ENCODE measurements at regions not wholly inside any gene's neighbourhood (a gene's known extent, or its start where the extent isn't known, plus 50 kb on each side); places are given as distances from the start of the nearest gene placed in this dataset.

DNA sequence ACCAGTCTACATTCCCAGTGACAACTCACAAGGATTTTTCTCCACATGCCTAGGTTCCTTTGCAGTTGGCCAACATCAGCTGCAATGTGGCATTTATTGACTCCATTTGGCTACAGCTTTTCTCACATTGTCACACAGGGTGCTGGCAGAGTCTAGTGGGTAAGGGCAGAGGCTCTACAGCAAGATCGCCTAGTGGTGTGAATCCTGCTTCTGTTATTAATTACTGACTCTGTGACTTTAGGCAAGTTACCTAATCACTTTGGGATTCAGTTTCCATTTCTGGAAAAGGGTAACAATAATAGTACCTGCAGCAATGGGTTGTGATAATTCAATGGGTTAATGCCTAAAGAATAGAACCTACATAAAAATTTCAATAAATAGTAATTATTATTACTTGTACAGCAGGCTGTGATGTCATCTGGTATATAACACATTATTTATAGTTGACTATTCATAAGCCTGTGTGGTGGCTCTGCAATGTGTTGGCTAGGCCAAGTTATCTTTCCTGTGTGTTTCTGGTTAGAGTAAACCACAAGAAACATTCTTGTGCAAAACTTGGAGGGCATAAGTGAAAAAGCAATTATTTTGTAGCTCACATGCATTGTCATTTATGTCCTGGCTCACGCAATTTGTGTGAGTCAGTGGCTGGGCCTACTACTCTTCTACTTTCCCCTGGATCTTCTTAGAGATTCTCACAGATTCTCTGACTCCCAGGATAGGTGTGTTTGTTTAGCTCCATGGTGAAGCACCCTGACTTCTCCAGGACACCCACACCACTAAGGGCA lies 59.5 kb downstream of the PTGS2 start:
- DNase-seq (peak; percentile 31), ATAC-seq (peak; percentile 61)
- peak overlapping the region; percentile 64 for H3K27ac Mint-ChIP-seq
- H3K36me3 Mint-ChIP-seq (ENCODE audit: low read depth): no peaks in the 10 kb centered on the region
- POLR2A ChIA-PET: no interaction called here
- H3K27me3 Mint-ChIP-seq (ENCODE audit: low read depth): peaks cover 8% of the 10 kb centered on the region
- CTCF ChIA-PET: no interaction called here
- H3K9me3 Mint-ChIP-seq (ENCODE audit: insufficient read depth): no peaks in the 10 kb centered on the region
- H3K4me3 Mint-ChIP-seq: no peak overlapping the region
- H3K4me1 Mint-ChIP-seq (ENCODE audit: low read depth): peaks cover 35% of the 10 kb centered on the region

DNA sequence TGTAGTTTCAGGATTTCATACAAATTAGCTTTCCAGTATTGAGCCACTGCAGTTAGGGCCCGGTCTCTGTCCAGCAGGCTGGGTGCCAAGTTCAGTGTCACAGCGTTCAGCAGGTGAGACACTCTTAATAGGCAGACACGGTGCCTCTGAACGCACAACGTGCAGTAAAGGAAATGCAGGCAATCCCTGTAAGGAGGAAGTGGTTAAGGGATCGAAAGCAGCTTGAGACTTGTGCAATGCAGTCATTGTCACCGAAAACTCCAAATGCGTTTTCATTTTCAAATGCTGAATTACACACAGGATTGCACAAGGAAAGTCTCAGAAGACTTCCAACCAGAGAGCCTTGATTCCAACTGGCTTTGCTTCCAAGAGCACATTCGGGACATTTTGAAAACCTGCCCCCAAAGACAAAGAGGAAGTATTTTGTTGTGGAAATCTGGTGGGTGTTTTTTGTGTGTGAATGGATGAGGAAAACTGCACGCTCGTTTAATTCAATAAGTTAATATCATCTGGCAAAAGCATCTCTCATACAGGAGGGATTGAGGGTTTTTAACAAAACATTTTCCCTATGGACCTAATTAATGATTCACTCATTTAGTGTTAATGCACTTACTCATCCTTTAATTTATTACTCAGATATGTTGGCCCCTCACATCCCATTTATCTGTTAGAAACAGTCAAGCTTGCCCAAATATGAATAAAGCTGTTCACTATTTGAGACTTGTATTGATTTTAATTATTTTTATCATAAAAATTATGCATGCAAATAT lies 61.6 kb downstream of the PTGS2 start:
- peak; percentile 71 for DNase-seq
- ChIA-PET CTCF (interaction anchor here (1.0 kb wide), 1 partner anchor 12 kb away, joined by 3 read pairs; no protein-coding TSS in a partner anchor), POLR2A (interaction anchor here (0.6 kb wide), 1 partner anchor 10 kb away, joined by 3 read pairs; no protein-coding TSS in a partner anchor)
- peaks cover 6% of the 10 kb centered on the region for H3K27me3 Mint-ChIP-seq (ENCODE audit: low read depth)
- H3K4me1 Mint-ChIP-seq (ENCODE audit: low read depth): peaks cover 53% of the 10 kb centered on the region
- no peaks in the 10 kb centered on the region for H3K36me3 Mint-ChIP-seq (ENCODE audit: low read depth)
- ATAC-seq: peak; percentile 94
- H3K9me3 Mint-ChIP-seq (ENCODE audit: insufficient read depth): no peaks in the 10 kb centered on the region
- peak overlapping the region; percentile 74 for H3K4me3 Mint-ChIP-seq
- peak overlapping the region; percentile 76 for H3K27ac Mint-ChIP-seq

DNA sequence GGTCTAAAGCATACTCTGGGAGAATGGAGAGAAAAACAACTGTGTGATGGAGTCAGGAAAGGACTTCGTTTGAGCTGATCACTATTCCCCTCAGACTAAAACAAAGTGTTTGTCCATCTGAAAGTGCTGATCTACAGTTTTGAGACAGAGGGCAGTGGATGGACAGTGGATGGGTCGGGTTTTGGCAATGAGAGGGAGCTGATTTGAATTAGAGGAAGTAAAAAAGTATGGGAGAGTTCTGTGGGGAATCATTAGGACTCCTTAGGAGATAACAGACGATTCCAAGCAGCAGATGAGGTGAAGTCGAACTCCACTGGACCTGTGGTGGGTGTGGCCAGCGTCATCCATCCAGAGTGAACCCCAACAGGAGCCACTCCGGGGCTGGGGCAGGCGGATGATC lies 62.3 kb downstream of the PTGS2 start:
- no peak for DNase-seq
- Mint-ChIP-seq H3K4me1 (ENCODE audit: low read depth) (peaks cover 54% of the 10 kb centered on the region), H3K9me3 (ENCODE audit: insufficient read depth) (no peaks in the 10 kb centered on the region), H3K36me3 (ENCODE audit: low read depth) (no peaks in the 10 kb centered on the region), H3K27me3 (ENCODE audit: low read depth) (peaks cover 4% of the 10 kb centered on the region), H3K4me3 (peak overlapping the region; percentile 48), H3K27ac (peak overlapping the region; percentile 51)
- POLR2A ChIA-PET: no interaction called here
- ATAC-seq: no peak
- CTCF ChIA-PET: no interaction called here

DNA sequence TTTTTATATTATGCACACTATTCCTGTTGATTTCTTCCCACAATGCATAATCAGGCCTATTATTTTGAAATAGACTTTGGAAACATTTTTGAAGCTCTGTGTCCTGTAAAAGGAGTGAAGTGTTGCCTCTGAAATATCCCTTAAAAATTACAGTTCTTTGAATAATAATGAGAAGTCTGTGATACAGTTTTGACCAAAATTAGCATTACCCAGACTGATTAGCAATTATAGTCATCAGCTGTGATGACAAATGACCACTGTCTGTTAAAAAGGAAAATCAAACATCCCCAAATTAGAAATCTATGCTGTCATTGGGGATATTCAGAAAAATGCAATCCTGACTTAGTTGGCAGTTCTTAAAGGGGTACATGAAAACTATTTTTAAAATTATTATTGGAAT lies 63.7 kb downstream of the PTGS2 start:
- Mint-ChIP-seq H3K9me3 (ENCODE audit: insufficient read depth) (no peaks in the 10 kb centered on the region), H3K4me1 (ENCODE audit: low read depth) (peaks cover 51% of the 10 kb centered on the region), H3K27ac (no peak overlapping the region), H3K36me3 (ENCODE audit: low read depth) (peaks cover 2% of the 10 kb centered on the region), H3K27me3 (ENCODE audit: low read depth) (peaks cover 6% of the 10 kb centered on the region), H3K4me3 (no peak overlapping the region)
- DNase-seq (no peak), ATAC-seq (no peak)
- ChIA-PET POLR2A (no interaction called here), CTCF (no interaction called here)

DNA sequence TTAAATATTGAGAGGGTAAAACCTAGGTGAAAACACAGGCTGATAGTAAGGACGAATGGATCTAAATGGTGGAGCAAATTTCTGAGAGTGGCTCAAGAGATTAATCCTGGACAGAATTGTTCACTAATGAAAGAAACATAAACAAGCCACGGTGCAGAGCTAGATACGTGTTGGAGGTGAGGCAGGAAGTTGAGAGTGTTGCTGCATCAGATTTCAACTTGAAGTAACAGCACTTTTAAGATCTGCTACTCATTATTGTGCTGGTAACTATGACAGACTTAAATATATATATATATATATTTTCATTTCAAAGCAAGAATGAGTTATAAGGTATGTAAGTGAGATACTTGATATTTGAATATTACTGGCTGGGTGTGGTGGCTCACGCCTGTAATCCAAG lies 64.9 kb downstream of the PTGS2 start:
- H3K4me1 Mint-ChIP-seq (ENCODE audit: low read depth): peaks cover 42% of the 10 kb centered on the region
- ATAC-seq (peak; percentile 47), DNase-seq (no peak)
- ChIA-PET POLR2A (no interaction called here), CTCF (interaction anchor here (1.0 to 1.4 kb wide), 2 partner anchors 9 to 240 kb away, joined by 4 to 5 read pairs; partner anchors contain the start of gene TPR)
- H3K27ac Mint-ChIP-seq: peak overlapping the region; percentile 48
- H3K27me3 Mint-ChIP-seq (ENCODE audit: low read depth): peaks cover 11% of the 10 kb centered on the region
- H3K4me3 Mint-ChIP-seq: peak overlapping the region; percentile 15
- no peaks in the 10 kb centered on the region for H3K9me3 Mint-ChIP-seq (ENCODE audit: insufficient read depth)
- H3K36me3 Mint-ChIP-seq (ENCODE audit: low read depth): peaks cover 2% of the 10 kb centered on the region

DNA sequence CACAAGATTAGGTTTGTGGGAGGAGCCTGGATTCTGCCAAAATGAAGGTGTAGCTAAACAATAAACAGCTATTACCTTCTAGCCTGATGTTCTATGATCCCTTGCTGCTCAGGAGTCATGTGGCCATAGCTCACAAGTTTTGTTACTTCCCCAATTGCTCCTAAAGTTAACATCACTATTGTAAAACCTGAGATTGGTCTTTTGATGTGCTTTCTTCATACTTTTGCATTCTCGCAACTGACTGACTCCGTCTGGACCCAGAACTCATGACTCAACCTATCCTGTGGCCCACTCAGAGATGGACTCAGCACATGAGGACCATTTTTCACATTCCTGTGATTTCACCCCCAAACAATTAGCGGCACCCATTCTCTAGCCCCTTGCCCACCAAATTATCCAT lies 69.1 kb downstream of the PTGS2 start:
- peaks cover 2% of the 10 kb centered on the region for H3K36me3 Mint-ChIP-seq (ENCODE audit: low read depth)
- ATAC-seq: no peak

DNA sequence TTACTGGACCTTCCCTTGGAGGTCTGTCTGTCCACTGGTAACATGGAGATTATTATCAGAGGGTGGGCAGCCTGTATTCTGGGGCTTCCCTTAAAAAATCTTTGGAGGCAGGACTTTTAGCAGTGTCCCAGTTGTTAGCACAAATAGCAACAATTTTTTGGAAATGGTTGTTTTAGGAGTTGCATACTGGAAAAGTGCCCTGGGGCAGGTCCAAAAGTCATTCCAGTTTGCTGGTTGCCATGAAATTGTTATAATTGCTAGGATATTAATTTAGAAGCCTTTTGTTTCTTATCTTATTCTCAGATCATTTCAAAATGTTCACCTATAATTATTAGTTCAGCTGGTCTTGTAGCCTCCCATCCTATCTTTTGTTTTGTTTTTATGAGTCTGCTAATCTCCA lies 71.0 kb downstream of the PTGS2 start:
- ChIA-PET POLR2A (interaction anchor here (0.6 kb wide), 1 partner anchor 9 kb away, joined by 3 read pairs; no protein-coding TSS in a partner anchor), CTCF (no interaction called here)
- no peaks in the 10 kb centered on the region for H3K9me3 Mint-ChIP-seq (ENCODE audit: insufficient read depth)
- peaks cover 20% of the 10 kb centered on the region for H3K27me3 Mint-ChIP-seq (ENCODE audit: low read depth)
- peaks cover 2% of the 10 kb centered on the region for H3K36me3 Mint-ChIP-seq (ENCODE audit: low read depth)
- DNase-seq (no peak), ATAC-seq (no peak)
- peaks cover 7% of the 10 kb centered on the region for H3K4me1 Mint-ChIP-seq (ENCODE audit: low read depth)
- H3K4me3 Mint-ChIP-seq: no peak overlapping the region
- H3K27ac Mint-ChIP-seq: no peak overlapping the region

More for the DNA sequence above, 69.1 kb downstream of the PTGS2 start:
- H3K27me3 Mint-ChIP-seq (ENCODE audit: low read depth): peaks cover 15% of the 10 kb centered on the region
- DNase-seq: no peak
- POLR2A ChIA-PET: no interaction called here
- H3K9me3 Mint-ChIP-seq (ENCODE audit: insufficient read depth): no peaks in the 10 kb centered on the region
- H3K27ac Mint-ChIP-seq: no peak overlapping the region
- no peak overlapping the region for H3K4me3 Mint-ChIP-seq
- H3K4me1 Mint-ChIP-seq (ENCODE audit: low read depth): peaks cover 20% of the 10 kb centered on the region
- CTCF ChIA-PET: interaction anchor here (1.4 kb wide), 1 partner anchor 69 kb away, joined by 3 read pairs; the partner anchor contains the start of gene PTGS2

DNA sequence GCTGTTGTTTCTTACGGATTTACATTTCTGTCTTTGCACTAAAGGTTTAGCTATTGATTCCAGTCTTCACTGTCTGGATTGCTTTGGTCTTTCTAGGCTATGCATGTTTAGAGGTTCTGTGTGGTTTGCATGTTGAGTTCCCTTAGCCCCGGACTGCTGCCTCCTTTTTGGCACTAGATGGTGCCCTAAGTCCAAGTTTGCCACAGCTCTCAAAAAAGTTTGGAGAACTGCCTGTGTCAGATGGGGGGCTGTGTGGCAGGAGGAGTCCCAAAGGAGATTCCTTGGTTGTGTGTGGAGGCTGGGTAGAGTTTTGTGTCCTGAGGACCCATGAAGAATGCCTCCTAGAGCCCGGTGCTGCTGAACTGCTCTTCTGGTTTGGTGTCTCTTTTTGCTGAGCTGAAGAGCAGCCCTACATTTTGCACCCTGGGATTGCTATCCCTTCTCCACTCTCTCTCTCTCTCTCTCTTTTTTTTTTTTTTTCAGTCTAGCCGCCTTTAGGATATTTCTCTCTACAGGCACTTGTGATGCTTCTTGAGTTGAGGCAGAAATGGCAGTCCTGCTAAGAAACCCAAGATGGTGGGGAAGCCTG lies 74.4 kb downstream of the PTGS2 start:
- CTCF ChIA-PET: interaction anchor here (0.9 to 2.4 kb wide), 10 partner anchors 10 to 388 kb away, joined by 3 to 29 read pairs (median 4); no protein-coding TSS in a partner anchor
- POLR2A ChIA-PET: no interaction called here
- Mint-ChIP-seq H3K36me3 (ENCODE audit: low read depth) (no peaks in the 10 kb centered on the region), H3K27ac (no peak overlapping the region), H3K27me3 (ENCODE audit: low read depth) (peaks cover 18% of the 10 kb centered on the region), H3K9me3 (ENCODE audit: insufficient read depth) (no peaks in the 10 kb centered on the region), H3K4me3 (no peak overlapping the region), H3K4me1 (ENCODE audit: low read depth) (no peaks in the 10 kb centered on the region)
- DNase-seq (peak; percentile 51), ATAC-seq (no peak)

DNA sequence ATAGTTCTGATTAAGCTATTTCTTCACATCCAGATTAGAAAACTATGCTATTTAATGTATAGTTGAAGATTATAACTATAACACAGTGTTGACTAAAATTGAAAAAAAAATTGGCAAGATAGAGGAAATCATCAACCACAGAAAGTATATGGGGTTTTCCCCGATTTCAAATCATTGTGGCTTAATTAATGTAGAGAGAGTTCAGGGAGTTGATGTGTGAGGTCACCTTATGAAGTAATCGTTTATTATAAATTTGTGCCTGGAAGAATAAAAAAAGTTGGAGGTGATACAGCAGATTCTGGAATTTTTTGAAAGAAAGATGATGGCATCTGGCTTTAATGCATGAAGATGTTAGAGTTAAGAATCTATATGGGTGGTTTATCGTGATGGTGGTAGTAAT lies 84.3 kb downstream of the PTGS2 start:
- no peaks in the 10 kb centered on the region for H3K36me3 Mint-ChIP-seq (ENCODE audit: low read depth)
- DNase-seq (no peak), ATAC-seq (no peak)
- peaks cover 3% of the 10 kb centered on the region for H3K4me1 Mint-ChIP-seq (ENCODE audit: low read depth)
- no peak overlapping the region for H3K4me3 Mint-ChIP-seq
- H3K27ac Mint-ChIP-seq: no peak overlapping the region
- POLR2A ChIA-PET: no interaction called here
- H3K27me3 Mint-ChIP-seq (ENCODE audit: low read depth): peaks cover 21% of the 10 kb centered on the region
- CTCF ChIA-PET: no interaction called here
- no peaks in the 10 kb centered on the region for H3K9me3 Mint-ChIP-seq (ENCODE audit: insufficient read depth)

DNA sequence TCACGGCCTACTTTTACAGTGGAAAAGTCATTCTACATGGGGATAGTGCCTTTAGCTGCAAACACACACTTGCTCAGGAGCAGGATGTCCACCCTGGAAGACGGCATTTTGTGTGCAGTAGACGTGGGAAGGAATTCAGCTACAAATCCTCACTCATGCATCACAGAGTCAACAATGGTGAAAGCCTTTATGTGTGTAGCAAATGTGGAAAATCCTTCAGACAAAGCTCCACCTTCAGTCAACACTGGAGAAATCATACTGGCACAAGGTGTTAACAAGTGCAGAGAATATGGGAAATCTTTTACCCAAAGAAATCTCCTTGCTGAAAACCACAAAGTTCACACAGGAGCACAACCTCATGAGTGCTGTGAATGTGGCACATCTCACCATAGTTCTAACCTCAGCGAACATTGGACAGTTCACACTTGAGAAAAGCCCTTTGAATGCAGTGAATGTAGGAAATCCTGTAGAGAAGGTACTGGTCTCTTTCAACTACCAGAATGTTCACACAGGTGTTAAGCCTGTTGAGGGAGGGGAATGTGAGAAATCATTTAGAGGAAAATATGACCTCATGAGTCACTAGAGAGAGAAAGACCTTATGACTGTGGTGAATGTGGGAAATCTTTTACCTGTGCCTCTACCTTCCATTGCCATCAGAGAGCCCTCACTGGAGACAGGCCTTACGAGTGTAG lies 101.8 kb downstream of the PTGS2 start:
- Mint-ChIP-seq H3K4me3 (no peak overlapping the region), H3K9me3 (ENCODE audit: insufficient read depth) (no peaks in the 10 kb centered on the region), H3K4me1 (ENCODE audit: low read depth) (no peaks in the 10 kb centered on the region), H3K27ac (no peak overlapping the region), H3K36me3 (ENCODE audit: low read depth) (no peaks in the 10 kb centered on the region), H3K27me3 (ENCODE audit: low read depth) (no peaks in the 10 kb centered on the region)
- DNase-seq: no peak
- ATAC-seq: no peak
- POLR2A ChIA-PET: no interaction called here
- CTCF ChIA-PET: no interaction called here

DNA sequence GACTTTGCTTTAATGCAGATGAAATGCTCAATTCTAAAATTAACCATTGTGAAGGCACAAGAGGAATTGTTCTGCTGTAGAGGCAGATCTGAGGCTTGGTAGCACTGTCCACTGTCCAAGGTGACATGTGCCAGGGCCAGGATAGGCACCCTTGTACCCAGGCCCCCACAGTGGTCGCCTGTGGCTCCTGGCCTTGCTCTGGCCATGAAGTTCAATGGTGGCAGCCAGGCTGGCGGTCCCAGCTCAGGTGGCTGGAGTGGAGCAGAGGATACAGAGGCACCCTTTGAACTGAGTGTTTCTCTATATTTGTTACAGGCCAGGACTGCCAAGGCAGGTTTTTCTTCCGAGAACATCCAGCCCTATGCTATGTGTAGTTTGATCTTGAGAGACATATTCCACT lies 102.6 kb downstream of the PTGS2 start:
- H3K4me3 Mint-ChIP-seq: no peak overlapping the region
- ATAC-seq (no peak), DNase-seq (no peak)
- no peaks in the 10 kb centered on the region for H3K9me3 Mint-ChIP-seq (ENCODE audit: insufficient read depth)
- H3K4me1 Mint-ChIP-seq (ENCODE audit: low read depth): no peaks in the 10 kb centered on the region
- CTCF ChIA-PET: no interaction called here
- H3K27me3 Mint-ChIP-seq (ENCODE audit: low read depth): no peaks in the 10 kb centered on the region
- POLR2A ChIA-PET: no interaction called here
- no peaks in the 10 kb centered on the region for H3K36me3 Mint-ChIP-seq (ENCODE audit: low read depth)
- no peak overlapping the region for H3K27ac Mint-ChIP-seq
